LNCaP clone FGC (cell line): ENCODE measurements at regions not wholly inside any gene's neighbourhood (a gene's known extent, or its start where the extent isn't known, plus 50 kb on each side); places are given as distances from the start of the nearest gene placed in this dataset.

Experiments used
- DNase-seq: peaks from one replicate; pipeline ENCODE4 v3.0.0-alpha.2; 2011; ENCODE audit warnings: low read depth
- H3K4me3 ChIP-seq: 2 replicates; pipeline ENCODE4 v1.5.1; 2011; ENCODE audit warnings: mild to moderate bottlenecking, low read depth, low read length, control low read depth
- CTCF ChIP-seq: IDR thresholded peaks from 2 replicates; pipeline ENCODE4 v1.5.1; 2012; ENCODE audit warnings: mild to moderate bottlenecking; ENCODE audit not compliant: control insufficient read depth, insufficient read depth; ENCODE audit errors: extremely low read depth

- TF ChIP-seq CTCF: no peak
- no peak overlapping the region for H3K4me3 ChIP-seq
- DNase-seq: no peak
Measured at GRCh38 chr10:109529258-109529657, 394.1 kb downstream of the XPNPEP1 start.

- no peak for TF ChIP-seq CTCF
- no peak overlapping the region for H3K4me3 ChIP-seq
- no peak for DNase-seq
Measured at GRCh38 chr10:109517748-109518147, 405.6 kb downstream of the XPNPEP1 start.

- no peak for TF ChIP-seq CTCF
- no peak overlapping the region for H3K4me3 ChIP-seq
- no peak for DNase-seq
Measured at GRCh38 chr10:109504401-109504800, 418.9 kb downstream of the XPNPEP1 start.

GRCh38 chr10:109487691-109488090 is 435.6 kb downstream of the XPNPEP1 start:
- no peak for DNase-seq
- no peak overlapping the region for H3K4me3 ChIP-seq

GRCh38 chr10:109480836-109481235 is 442.5 kb downstream of the XPNPEP1 start:
- no peak overlapping the region for H3K4me3 ChIP-seq
- TF ChIP-seq CTCF: no peak
- no peak for DNase-seq

More at GRCh38 chr10:109487691-109488090, 435.6 kb downstream of the XPNPEP1 start:
- no peak for TF ChIP-seq CTCF

GRCh38 chr10:109475711-109476421 is 447.4 kb downstream of the XPNPEP1 start:
- no peak for TF ChIP-seq CTCF
- DNase-seq: no peak
- H3K4me3 ChIP-seq: no peak overlapping the region

GRCh38 chr10:109474812-109475211 is 448.5 kb downstream of the XPNPEP1 start:
- no peak overlapping the region for H3K4me3 ChIP-seq
- no peak for DNase-seq
- TF ChIP-seq CTCF: no peak
